HFF-Myc (cell line): ENCODE measurements at regions not wholly inside any gene's neighbourhood (a gene's known extent, or its start where the extent isn't known, plus 50 kb on each side); places are given as distances from the start of the nearest gene placed in this dataset.
"Not testable (repeated sequence)": the region's sequence is repeated elsewhere in the genome, so short reads cannot be mapped to it uniquely, and the experiment has no call there.

Experiments used
- DNase-seq: peaks from one replicate; pipeline ENCODE4 v3.0.0-alpha.2; 2011; ENCODE audit warnings: low read depth; ENCODE audit errors: extremely low read depth
- H3K4me3 ChIP-seq: replicated peaks from 2 replicates; pipeline ENCODE4 v1.5.1; 2011; ENCODE audit warnings: low read depth, mild to moderate bottlenecking, control low read depth, low read length
- CTCF ChIP-seq: IDR thresholded peaks from 2 replicates; pipeline ENCODE4 v1.5.1; 2012; ENCODE audit warnings: mild to moderate bottlenecking, low read depth, low read length, control low read depth; ENCODE audit errors: missing control alignments

- TF ChIP-seq CTCF = no peak
- no peak for DNase-seq
- no peak overlapping the region for H3K4me3 ChIP-seq
These were observed 150.0 kb downstream of the LPIN1 start for GRCh38 chr2:11896386-11896785.

DNA sequence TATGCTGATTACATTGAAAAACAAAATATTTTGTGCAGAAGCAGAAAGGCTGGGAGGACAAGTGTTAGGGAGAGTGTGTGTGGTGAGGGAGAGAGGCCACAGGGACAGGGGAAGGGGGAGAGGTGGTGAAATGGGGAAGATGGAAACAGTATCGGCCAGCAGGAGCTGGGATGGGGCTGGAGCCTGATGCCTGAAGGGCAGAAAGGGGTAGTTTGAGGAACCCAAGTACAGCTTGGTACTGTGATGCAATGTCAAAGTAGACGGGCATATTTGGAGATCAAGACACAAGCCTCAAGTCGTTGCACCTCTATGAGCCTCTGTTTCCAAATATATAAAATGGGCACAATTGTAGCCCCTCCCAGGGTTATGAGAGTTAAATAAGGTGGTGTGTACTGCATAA, 152.1 kb downstream of the LPIN1 start:
- no peak for DNase-seq
- H3K4me3 ChIP-seq = no peak overlapping the region
- TF ChIP-seq CTCF = no peak

GRCh38 chr2:11899264-11899818, 152.9 kb downstream of the LPIN1 start:
- no peak for TF ChIP-seq CTCF
- H3K4me3 ChIP-seq = no peak overlapping the region
- peak; percentile 45 for DNase-seq

DNA sequence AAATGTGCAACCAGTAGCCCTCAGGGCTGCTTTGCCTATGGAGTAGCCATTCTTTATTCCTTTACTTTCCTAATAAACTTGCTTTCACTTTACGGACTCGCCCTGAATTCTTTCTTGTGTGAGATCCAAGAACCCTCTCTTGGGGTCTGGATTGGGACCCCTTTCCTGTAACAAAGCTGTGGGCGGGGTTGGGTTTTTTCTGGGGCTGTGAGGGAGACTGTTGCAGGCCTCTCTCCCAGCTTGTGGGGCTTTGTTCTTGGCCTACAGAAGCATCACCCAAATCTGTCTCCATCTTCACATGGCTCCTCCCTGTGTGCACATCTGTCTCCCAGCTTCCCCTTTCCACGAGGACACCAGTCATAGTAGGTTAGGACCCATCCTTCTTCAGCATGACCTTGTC, 154.5 kb downstream of the LPIN1 start:
- H3K4me3 ChIP-seq, DNase-seq: not testable (repeated sequence)

DNA sequence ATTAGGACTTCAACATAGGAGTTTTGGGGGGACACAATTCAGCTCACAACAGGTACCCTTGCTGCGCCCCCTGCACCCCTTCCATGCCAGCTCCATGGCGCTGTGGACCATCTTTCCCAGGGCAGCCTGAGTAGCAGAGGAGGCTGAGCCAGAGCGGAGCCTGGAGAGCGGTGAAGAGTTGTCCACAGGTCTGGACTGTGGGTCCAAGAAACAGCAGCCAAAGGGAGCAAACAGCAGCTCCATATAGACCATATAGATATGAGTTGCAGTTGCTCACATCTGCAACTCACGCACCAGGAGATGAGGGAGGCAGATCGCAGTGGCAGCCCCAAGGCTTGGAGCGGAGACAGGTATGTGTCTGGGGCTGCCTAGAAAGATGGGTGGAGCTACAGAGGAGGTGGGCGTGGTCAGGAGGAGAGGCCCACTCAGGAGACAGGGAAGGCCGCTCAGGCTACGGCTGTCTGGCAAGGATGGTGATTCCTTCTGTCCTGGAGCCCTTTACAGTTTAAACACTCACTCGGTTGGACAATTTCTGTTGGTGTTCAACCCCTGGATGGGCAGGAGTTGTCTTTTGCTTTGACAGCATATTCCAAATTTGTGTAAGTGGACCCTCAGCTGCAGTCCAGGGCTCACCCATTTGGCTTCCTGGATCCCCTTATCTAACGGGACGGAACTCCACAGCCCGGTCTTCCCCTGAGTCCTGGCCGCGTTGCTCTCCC, 155.1 kb downstream of the LPIN1 start:
- no peak for TF ChIP-seq CTCF
- DNase-seq = no peak

DNA sequence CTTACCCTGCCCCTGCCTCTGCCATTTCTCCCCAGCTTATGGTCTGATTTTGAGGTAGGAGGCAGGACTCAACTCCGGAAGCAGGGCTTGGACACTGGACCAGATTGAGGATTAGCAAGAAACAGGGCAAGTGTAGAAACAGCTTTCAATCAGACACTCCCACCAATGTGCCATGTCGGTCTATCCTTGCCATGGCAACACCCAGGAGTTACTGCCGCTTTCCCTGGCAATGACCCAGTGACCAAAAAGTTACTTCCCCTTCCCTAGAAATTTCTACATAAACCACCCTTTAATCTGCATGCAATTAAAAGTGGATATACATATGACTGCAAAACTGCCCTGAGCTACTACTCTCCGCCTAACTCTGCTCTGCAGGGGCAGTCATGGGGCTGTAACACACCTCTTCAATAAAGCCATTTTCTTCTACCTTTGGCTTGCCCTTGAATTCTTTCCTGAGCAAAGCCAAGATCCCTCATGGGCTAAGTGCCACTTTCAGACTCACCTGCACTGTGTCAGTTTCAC, 156.7 kb downstream of the LPIN1 start:
- H3K4me3 ChIP-seq = no peak overlapping the region
- no peak for TF ChIP-seq CTCF
- no peak for DNase-seq

More for the DNA sequence above, 155.1 kb downstream of the LPIN1 start:
- H3K4me3 ChIP-seq = no peak overlapping the region

- no peak for DNase-seq
- no peak overlapping the region for H3K4me3 ChIP-seq
- no peak for TF ChIP-seq CTCF
These were observed 157.6 kb downstream of the LPIN1 start for GRCh38 chr2:11904029-11904428.
